ENCODE measurements at regions not wholly inside any gene's neighbourhood (a gene's known extent, or its start where the extent isn't known, plus 50 kb on each side); places are given as distances from the start of the nearest gene placed in this dataset.
"Not testable (repeated sequence)": the region's sequence is repeated elsewhere in the genome, so short reads cannot be mapped to it uniquely, and the experiment has no call there.

DNA sequence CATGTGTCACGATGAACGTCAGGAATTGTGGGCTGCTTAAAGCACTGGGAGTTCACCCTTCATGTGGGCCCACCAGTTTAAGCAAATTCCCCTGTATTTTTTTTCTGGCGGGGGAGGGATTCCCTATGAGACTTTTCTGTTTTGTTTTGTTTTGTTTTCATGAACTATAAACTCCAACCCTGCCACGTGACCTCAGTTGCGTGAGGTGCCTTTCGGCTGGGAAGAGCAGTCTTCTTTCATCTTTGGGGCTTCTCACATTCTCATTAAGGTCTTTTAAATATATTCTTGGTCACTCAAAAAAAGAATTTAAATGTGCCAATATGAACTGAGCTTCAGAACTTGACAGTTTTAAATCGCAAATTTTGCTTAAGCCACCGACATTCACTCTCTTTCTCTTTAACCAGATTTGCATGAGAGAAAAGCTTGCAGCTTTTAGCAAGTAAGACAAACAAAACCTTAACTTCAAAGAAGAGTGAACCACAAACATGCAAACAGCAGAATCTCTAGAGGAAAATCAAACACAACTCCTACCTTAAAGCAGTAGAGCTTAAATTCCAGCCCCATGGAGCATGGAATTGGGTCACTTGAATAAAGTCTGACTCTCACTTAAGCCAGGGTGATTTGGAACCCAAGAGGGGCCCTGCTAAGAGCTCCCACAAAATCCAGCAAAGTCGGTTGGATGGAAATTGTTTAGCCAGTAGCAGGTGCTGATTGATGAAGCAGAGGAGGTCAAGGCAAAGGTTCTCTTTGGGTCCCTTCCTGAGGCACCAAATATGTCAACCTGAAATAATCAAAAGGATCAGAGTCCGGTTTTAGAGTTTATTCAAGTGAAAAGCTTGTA lies 699.8 kb upstream of the GBE1 start:
- ChIA-PET POLR2A (ENCODE audit: low non-redundant PET) (no interaction called here), CTCF (no interaction called here)
- TF ChIP-seq, protein P1, sequence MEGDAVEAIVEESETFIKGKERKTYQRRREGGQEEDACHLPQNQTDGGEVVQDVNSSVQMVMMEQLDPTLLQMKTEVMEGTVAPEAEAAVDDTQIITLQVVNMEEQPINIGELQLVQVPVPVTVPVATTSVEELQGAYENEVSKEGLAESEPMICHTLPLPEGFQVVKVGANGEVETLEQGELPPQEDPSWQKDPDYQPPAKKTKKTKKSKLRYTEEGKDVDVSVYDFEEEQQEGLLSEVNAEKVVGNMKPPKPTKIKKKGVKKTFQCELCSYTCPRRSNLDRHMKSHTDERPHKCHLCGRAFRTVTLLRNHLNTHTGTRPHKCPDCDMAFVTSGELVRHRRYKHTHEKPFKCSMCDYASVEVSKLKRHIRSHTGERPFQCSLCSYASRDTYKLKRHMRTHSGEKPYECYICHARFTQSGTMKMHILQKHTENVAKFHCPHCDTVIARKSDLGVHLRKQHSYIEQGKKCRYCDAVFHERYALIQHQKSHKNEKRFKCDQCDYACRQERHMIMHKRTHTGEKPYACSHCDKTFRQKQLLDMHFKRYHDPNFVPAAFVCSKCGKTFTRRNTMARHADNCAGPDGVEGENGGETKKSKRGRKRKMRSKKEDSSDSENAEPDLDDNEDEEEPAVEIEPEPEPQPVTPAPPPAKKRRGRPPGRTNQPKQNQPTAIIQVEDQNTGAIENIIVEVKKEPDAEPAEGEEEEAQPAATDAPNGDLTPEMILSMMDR (conservative IDR thresholded peaks at IDR 0.05; ENCODE audit: low read depth): no peak
- DNase-seq (ENCODE audit: low spot score): no peak
- H3K27ac ChIP-seq: no peak overlapping the region

DNA sequence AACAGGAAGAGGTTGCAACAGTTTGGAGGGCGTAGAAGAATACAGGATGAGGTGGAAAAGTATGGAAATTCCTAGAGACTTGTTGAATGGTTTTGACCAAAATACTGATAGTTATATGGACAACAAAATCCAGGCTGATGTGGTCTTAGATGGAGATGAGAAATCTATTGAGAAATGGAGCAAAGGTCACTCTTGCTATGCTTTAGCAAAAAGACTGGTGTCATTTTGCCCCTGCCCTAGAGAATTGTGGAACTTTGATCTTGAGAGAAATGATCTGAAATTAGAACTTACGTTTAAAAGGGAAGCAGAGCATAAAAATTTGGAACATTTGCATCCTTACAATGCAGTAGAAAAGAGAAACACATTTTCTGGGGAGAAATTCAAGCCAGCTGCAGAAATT lies 686.9 kb upstream of the GBE1 start:
- TF ChIP-seq, protein P1 (conservative IDR thresholded peaks at IDR 0.05; ENCODE audit: low read depth): no peak
- CTCF ChIA-PET: no interaction called here
- POLR2A ChIA-PET (ENCODE audit: low non-redundant PET): no interaction called here
- no peak for DNase-seq (ENCODE audit: low spot score)
- H3K27ac ChIP-seq: no peak overlapping the region

DNA sequence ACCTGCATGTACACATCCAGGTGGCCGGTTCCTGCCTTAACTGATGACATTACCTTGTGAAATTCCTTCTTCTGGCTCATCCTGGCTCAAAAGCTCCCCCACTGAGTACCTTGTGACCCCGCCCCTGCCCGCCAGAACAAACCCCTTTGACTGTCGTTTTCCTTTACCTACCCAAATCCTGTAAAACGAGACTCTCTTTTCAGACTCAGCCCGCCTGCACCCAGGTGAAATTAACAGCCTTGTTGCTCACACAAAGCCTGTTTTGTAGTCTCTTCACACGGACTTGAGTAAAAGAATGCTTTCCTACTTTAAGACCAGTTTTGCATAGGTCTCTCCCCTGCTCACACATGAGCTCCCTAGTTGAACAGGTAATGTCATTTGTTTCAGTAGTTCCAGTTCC lies 667.4 kb upstream of the GBE1 start:
- CTCF ChIA-PET; H3K27ac ChIP-seq; POLR2A ChIA-PET (ENCODE audit: low non-redundant PET); DNase-seq (ENCODE audit: low spot score): not testable (repeated sequence)

- TF ChIP-seq, protein P1 (conservative IDR thresholded peaks at IDR 0.05; ENCODE audit: low read depth): no peak
- CTCF ChIA-PET: no interaction called here
- DNase-seq (ENCODE audit: low spot score): no peak
- H3K27ac ChIP-seq: no peak overlapping the region
- POLR2A ChIA-PET (ENCODE audit: low non-redundant PET): no interaction called here
Measured at GRCh38 chr3:82424031-82424339, 662.5 kb upstream of the GBE1 start.

DNA sequence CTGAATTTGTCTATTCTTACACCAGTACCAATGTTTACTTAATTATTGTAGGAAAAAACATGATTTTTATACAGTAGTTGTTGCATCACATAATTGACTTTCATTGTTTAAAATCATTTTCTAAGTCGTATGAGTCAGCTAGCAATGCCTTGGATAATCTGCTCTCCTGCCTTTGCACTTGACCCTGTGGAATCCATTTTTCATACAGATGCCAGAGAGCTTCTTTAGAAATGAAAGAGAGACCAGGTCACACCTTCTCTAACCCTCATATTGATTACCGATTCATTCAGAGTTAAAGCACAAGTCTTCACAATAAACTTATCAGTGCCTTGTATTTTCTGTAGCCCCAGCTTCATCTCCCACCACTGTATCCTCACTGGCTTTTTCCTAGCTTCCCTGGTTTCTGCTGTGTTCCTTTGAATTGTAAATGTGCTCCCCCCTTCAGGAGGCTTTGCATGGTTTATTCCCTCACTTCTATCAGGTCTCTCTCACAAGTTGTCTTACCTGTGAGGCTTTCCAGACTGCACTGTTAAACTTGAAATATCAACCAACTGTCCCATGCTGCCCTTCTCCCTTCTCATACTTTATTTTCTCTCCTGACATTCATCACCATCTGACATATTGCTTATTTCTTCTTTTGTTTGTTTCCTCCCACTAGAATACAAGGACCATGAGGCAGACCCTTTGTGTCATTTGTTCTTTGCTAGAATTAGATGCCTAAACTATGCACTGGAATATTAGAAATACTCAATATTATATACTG lies 662.0 kb upstream of the GBE1 start:
- CTCF ChIA-PET: no interaction called here
- POLR2A ChIA-PET (ENCODE audit: low non-redundant PET): no interaction called here
- no peak for DNase-seq (ENCODE audit: low spot score)
- H3K27ac ChIP-seq: no peak overlapping the region
- TF ChIP-seq, protein P1 (conservative IDR thresholded peaks at IDR 0.05; ENCODE audit: low read depth): no peak

- POLR2A ChIA-PET (ENCODE audit: low non-redundant PET): no interaction called here
- no peak overlapping the region for H3K27ac ChIP-seq
- CTCF ChIA-PET: no interaction called here
- DNase-seq (ENCODE audit: low spot score): no peak
- TF ChIP-seq, protein P1 (conservative IDR thresholded peaks at IDR 0.05; ENCODE audit: low read depth): no peak
Measured at GRCh38 chr3:82416830-82417229, 655.4 kb upstream of the GBE1 start.

GRCh38 chr3:82416349-82416748 lies 654.9 kb upstream of the GBE1 start:
- no peak for DNase-seq (ENCODE audit: low spot score)
- no peak overlapping the region for H3K27ac ChIP-seq
- POLR2A ChIA-PET (ENCODE audit: low non-redundant PET): no interaction called here
- TF ChIP-seq, protein P1 (conservative IDR thresholded peaks at IDR 0.05; ENCODE audit: low read depth): no peak
- CTCF ChIA-PET: no interaction called here

Measured in RWPE1 (cell line).